ENCODE measurements at regions not wholly inside any gene's neighbourhood (a gene's known extent, or its start where the extent isn't known, plus 50 kb on each side); places are given as distances from the start of the nearest gene placed in this dataset.
"Not testable (repeated sequence)": the region's sequence is repeated elsewhere in the genome, so short reads cannot be mapped to it uniquely, and the experiment has no call there.

- DNase-seq, result no peak
Observed at GRCh38 chr4:26048378-26048882, 134.4 kb downstream of the SMIM20 start.

GRCh38 chr4:26048950-26049349 lies 134.9 kb downstream of the SMIM20 start:
- DNase-seq, result no peak

GRCh38 chr4:26049447-26049846 lies 135.4 kb downstream of the SMIM20 start:
- no peak for DNase-seq

- DNase-seq, result no peak
Observed at GRCh38 chr4:26050212-26050643, 136.2 kb downstream of the SMIM20 start.

GRCh38 chr4:26050671-26051070 lies 136.7 kb downstream of the SMIM20 start:
- no peak for DNase-seq

- no peak for DNase-seq
Observed at GRCh38 chr4:26051240-26051639, 137.2 kb downstream of the SMIM20 start.

- DNase-seq, result peak; percentile 4
Observed at GRCh38 chr4:26052663-26053541, 138.9 kb downstream of the SMIM20 start.

- no peak for DNase-seq
Observed at GRCh38 chr4:26053761-26054160, 139.7 kb downstream of the SMIM20 start.

- no peak for DNase-seq
Observed at GRCh38 chr4:26055855-26056254, 141.8 kb downstream of the SMIM20 start.

- DNase-seq, result no peak
Observed at GRCh38 chr4:26056406-26056805, 142.4 kb downstream of the SMIM20 start.

- not testable (repeated sequence) for DNase-seq
Observed at GRCh38 chr4:26057839-26058238, 143.8 kb downstream of the SMIM20 start.

GRCh38 chr4:26058537-26058936 lies 144.5 kb downstream of the SMIM20 start:
- DNase-seq, result no peak

- DNase-seq, result no peak
Observed at GRCh38 chr4:26059391-26060154, 145.6 kb downstream of the SMIM20 start.

GRCh38 chr4:26060286-26060685 lies 146.3 kb downstream of the SMIM20 start:
- DNase-seq, result no peak

GRCh38 chr4:26061248-26061986 lies 147.4 kb downstream of the SMIM20 start:
- peak; percentile 9 for DNase-seq

- no peak for DNase-seq
Observed at GRCh38 chr4:26062215-26062614, 148.2 kb downstream of the SMIM20 start.

GRCh38 chr4:26064009-26064408 lies 150.0 kb downstream of the SMIM20 start:
- not testable (repeated sequence) for DNase-seq

GRCh38 chr4:26065833-26066232 lies 151.8 kb downstream of the SMIM20 start:
- no peak for DNase-seq

GRCh38 chr4:26067035-26067434 lies 153.0 kb downstream of the SMIM20 start:
- DNase-seq, result no peak

- DNase-seq, result peak; percentile 4
Observed at GRCh38 chr4:26069218-26069617, 155.2 kb downstream of the SMIM20 start.

- DNase-seq, result no peak
Observed at GRCh38 chr4:26071688-26072087, 157.7 kb downstream of the SMIM20 start.

- DNase-seq, result no peak
Observed at GRCh38 chr4:26073886-26074560, 160.0 kb downstream of the SMIM20 start.
